ENCODE measurements at regions not wholly inside any gene's neighbourhood (a gene's known extent, or its start where the extent isn't known, plus 50 kb on each side); places are given as distances from the start of the nearest gene placed in this dataset.

GRCh38 chr1:87586501-87586900, 257.8 kb downstream of the LMO4 start:
- no peaks in the 10 kb centered on the region for H3K36me3 Mint-ChIP-seq (ENCODE audit: low read depth)
- H3K4me3 Mint-ChIP-seq = no peak overlapping the region
- H3K27me3 Mint-ChIP-seq (ENCODE audit: insufficient read depth) = no peaks in the 10 kb centered on the region
- H3K27ac Mint-ChIP-seq = no peak overlapping the region
- no peak for TF ChIP-seq CTCF (IDR thresholded peaks at IDR 0.05)
- no peak for DNase-seq
- H3K9me3 Mint-ChIP-seq = no peaks in the 10 kb centered on the region
- H3K4me1 Mint-ChIP-seq (ENCODE audit: low read depth) = peaks cover 10% of the 10 kb centered on the region; the same call in 1 of the 2 replicates

GRCh38 chr1:87588495-87588894, 259.8 kb downstream of the LMO4 start:
- H3K9me3 Mint-ChIP-seq = no peaks in the 10 kb centered on the region
- peaks cover 10% of the 10 kb centered on the region; the same call in 1 of the 2 replicates for H3K4me1 Mint-ChIP-seq (ENCODE audit: low read depth)
- H3K27me3 Mint-ChIP-seq (ENCODE audit: insufficient read depth) = 0 out of 2 replicates have a peak, but pooled peaks cover 1% of the 10 kb centered on the region
- no peak overlapping the region for H3K4me3 Mint-ChIP-seq
- no peak for DNase-seq
- no peak overlapping the region for H3K27ac Mint-ChIP-seq
- no peak for TF ChIP-seq CTCF (IDR thresholded peaks at IDR 0.05)
- H3K36me3 Mint-ChIP-seq (ENCODE audit: low read depth) = no peaks in the 10 kb centered on the region

- no peak for TF ChIP-seq CTCF (IDR thresholded peaks at IDR 0.05)
- Mint-ChIP-seq H3K27me3 (ENCODE audit: insufficient read depth) (0 out of 2 replicates have a peak, but pooled peaks cover 1% of the 10 kb centered on the region), H3K9me3 (no peaks in the 10 kb centered on the region)
Observed at GRCh38 chr1:87591492-87591891, 262.8 kb downstream of the LMO4 start.

GRCh38 chr1:87592156-87592555, 263.5 kb downstream of the LMO4 start:
- Mint-ChIP-seq H3K27ac (no peak overlapping the region), H3K9me3 (no peaks in the 10 kb centered on the region), H3K4me3 (no peak overlapping the region), H3K27me3 (ENCODE audit: insufficient read depth) (0 out of 2 replicates have a peak, but pooled peaks cover 1% of the 10 kb centered on the region), H3K4me1 (ENCODE audit: low read depth) (peaks cover 9% of the 10 kb centered on the region; the same call in 1 of the 2 replicates), H3K36me3 (ENCODE audit: low read depth) (no peaks in the 10 kb centered on the region)
- no peak for TF ChIP-seq CTCF (IDR thresholded peaks at IDR 0.05)
- no peak for DNase-seq

More at GRCh38 chr1:87591492-87591891, 262.8 kb downstream of the LMO4 start:
- H3K36me3 Mint-ChIP-seq (ENCODE audit: low read depth) = no peaks in the 10 kb centered on the region
- H3K4me3 Mint-ChIP-seq = no peak overlapping the region
- no peak overlapping the region for H3K27ac Mint-ChIP-seq
- DNase-seq = no peak
- peaks cover 10% of the 10 kb centered on the region; the same call in 1 of the 2 replicates for H3K4me1 Mint-ChIP-seq (ENCODE audit: low read depth)

- no peak for TF ChIP-seq CTCF (IDR thresholded peaks at IDR 0.05)
- Mint-ChIP-seq H3K9me3 (no peaks in the 10 kb centered on the region), H3K4me3 (no peak overlapping the region), H3K4me1 (ENCODE audit: low read depth) (no peaks in the 10 kb centered on the region), H3K27me3 (ENCODE audit: insufficient read depth) (peaks cover 7% of the 10 kb centered on the region), H3K36me3 (ENCODE audit: low read depth) (no peaks in the 10 kb centered on the region), H3K27ac (no peak overlapping the region)
- no peak for DNase-seq
Observed at GRCh38 chr1:87594736-87595383, 266.2 kb downstream of the LMO4 start.
